ENCODE measurements at regions not wholly inside any gene's neighbourhood (a gene's known extent, or its start where the extent isn't known, plus 50 kb on each side); places are given as distances from the start of the nearest gene placed in this dataset.
"Not testable (repeated sequence)": the region's sequence is repeated elsewhere in the genome, so short reads cannot be mapped to it uniquely, and the experiment has no call there.

GRCh38 chr1:221262677-221263076 lies 383.4 kb downstream of the HLX start:
- not testable (repeated sequence) for DNase-seq (ENCODE audit: low spot score)

GRCh38 chr1:221263831-221264767 lies 384.9 kb downstream of the HLX start:
- peak; percentile 3 for DNase-seq (ENCODE audit: low spot score)

- DNase-seq (ENCODE audit: low spot score), result no peak
Measured at GRCh38 chr1:221264848-221265247, 385.6 kb downstream of the HLX start.

- DNase-seq (ENCODE audit: low spot score), result no peak
Measured at GRCh38 chr1:221268295-221268694, 389.1 kb downstream of the HLX start.

GRCh38 chr1:221271701-221272100 lies 392.5 kb downstream of the HLX start:
- no peak for DNase-seq (ENCODE audit: low spot score)

GRCh38 chr1:221272940-221273339 lies 393.7 kb downstream of the HLX start:
- no peak for DNase-seq (ENCODE audit: low spot score)

- no peak for DNase-seq (ENCODE audit: low spot score)
Measured at GRCh38 chr1:221274373-221274772, 395.1 kb downstream of the HLX start.

GRCh38 chr1:221276896-221277409 lies 397.7 kb downstream of the HLX start:
- no peak for DNase-seq (ENCODE audit: low spot score)

GRCh38 chr1:221279146-221279545 lies 399.9 kb downstream of the HLX start:
- DNase-seq (ENCODE audit: low spot score), result no peak

GRCh38 chr1:221283532-221283931 lies 404.3 kb downstream of the HLX start:
- DNase-seq (ENCODE audit: low spot score), result no peak

- DNase-seq (ENCODE audit: low spot score), result no peak
Measured at GRCh38 chr1:221284028-221284427, 404.8 kb downstream of the HLX start.

- not testable (repeated sequence) for DNase-seq (ENCODE audit: low spot score)
Measured at GRCh38 chr1:221284991-221285390, 405.7 kb downstream of the HLX start.

GRCh38 chr1:221285458-221286210 lies 406.4 kb downstream of the HLX start:
- DNase-seq (ENCODE audit: low spot score), result not testable (repeated sequence)

- DNase-seq (ENCODE audit: low spot score), result no peak
Measured at GRCh38 chr1:221286399-221286798, 407.2 kb downstream of the HLX start.

- DNase-seq (ENCODE audit: low spot score), result no peak
Measured at GRCh38 chr1:221289103-221289502, 409.9 kb downstream of the HLX start.

GRCh38 chr1:221290669-221291068 lies 411.4 kb downstream of the HLX start:
- no peak for DNase-seq (ENCODE audit: low spot score)

- no peak for DNase-seq (ENCODE audit: low spot score)
Measured at GRCh38 chr1:221291113-221291512, 411.9 kb downstream of the HLX start.

- DNase-seq (ENCODE audit: low spot score), result no peak
Measured at GRCh38 chr1:221292652-221293051, 413.4 kb downstream of the HLX start.

GRCh38 chr1:221294242-221294641 lies 415.0 kb downstream of the HLX start:
- no peak for DNase-seq (ENCODE audit: low spot score)

- DNase-seq (ENCODE audit: low spot score), result no peak
Measured at GRCh38 chr1:221302357-221302756, 423.1 kb downstream of the HLX start.

GRCh38 chr1:221302810-221303209 lies 423.6 kb downstream of the HLX start:
- no peak for DNase-seq (ENCODE audit: low spot score)

- DNase-seq (ENCODE audit: low spot score), result no peak
Measured at GRCh38 chr1:221303623-221304022, 424.4 kb downstream of the HLX start.

- DNase-seq (ENCODE audit: low spot score), result no peak
Measured at GRCh38 chr1:221306239-221306638, 427.0 kb downstream of the HLX start.
